ENCODE measurements at regions not wholly inside any gene's neighbourhood (a gene's known extent, or its start where the extent isn't known, plus 50 kb on each side); places are given as distances from the start of the nearest gene placed in this dataset.

GRCh38 chr13:65605396-65605795 is 1624.7 kb downstream of the PCDH9 start:
- DNase-seq (ENCODE audit: low read depth, low spot score), result no peak
- Histone ChIP-seq H3K4me2 (ENCODE audit: low read length) (no peak overlapping the region), H3K9ac (ENCODE audit: low read length) (no peak overlapping the region), H3K4me1 (ENCODE audit: control insufficient read depth in 1 of 2, insufficient read depth in 2 of 2, low read length in 2 of 2) (no peaks in the 10 kb centered on the region), H3K27me3 (ENCODE audit: insufficient read depth, low read length) (no peaks in the 10 kb centered on the region), H3K9me3 (ENCODE audit: control insufficient read depth in 1 of 2, insufficient read depth in 1 of 2, low read depth in 1 of 2, low read length in 2 of 2) (no peaks in the 10 kb centered on the region), H3K79me2 (ENCODE audit: insufficient read depth, low read length) (no peaks in the 10 kb centered on the region), H3K36me3 (ENCODE audit: control insufficient read depth in 1 of 2, insufficient read depth in 2 of 2, low read length in 2 of 2) (no peaks in the 10 kb centered on the region), H3K4me3 (replicated peaks in 1 of 2; ENCODE audit: low read depth in 1 of 2, low read length in 2 of 2) (no peak overlapping the region), H2AFZ (ENCODE audit: low read depth, low read length, poor library complexity, severe bottlenecking) (no peak overlapping the region), H4K20me1 (ENCODE audit: insufficient read depth) (no peaks in the 10 kb centered on the region), H3K9me2 (ENCODE audit: insufficient read depth) (no peaks in the 10 kb centered on the region), H3K27ac (ENCODE audit: low read depth, low read length) (no peak overlapping the region)
- BruUV-seq (replicated peaks), result no TSS peak
- RAD21 ChIA-PET (ENCODE audit: low non-redundant PET in 1 of 2, low total read pairs in 2 of 2, uncharacterized antibody in 2 of 2, unreplicated experiment in 2 of 2), result no interaction called here
- intact Hi-C loops (cut with micrococcal nuclease), result no loop called here
- POLR2A ChIA-PET, result no interaction called here
- CTCF ChIA-PET, result no interaction called here
- no peak for ATAC-seq
- no peak for TF ChIP-seq TCF7L2 (IDR thresholded peaks at IDR 0.05; ENCODE audit: borderline replicate concordance, extremely low read depth, insufficient read depth, insufficient read length)
- no peak for TF ChIP-seq RAD21 (IDR thresholded peaks at IDR 0.05; ENCODE audit: low read depth)
- no peak for TF ChIP-seq POLR2A (IDR thresholded peaks at IDR 0.05; ENCODE audit: borderline replicate concordance, extremely low read depth, insufficient read depth, insufficient read length)
- TF ChIP-seq FOSL1 (IDR thresholded peaks at IDR 0.05; ENCODE audit: low read depth), result no peak
- no peak for TF ChIP-seq ZBTB33 (IDR thresholded peaks at IDR 0.05; ENCODE audit: extremely low read depth, insufficient replicate concordance, low read length)
- TF ChIP-seq CBX3 (IDR thresholded peaks at IDR 0.05; ENCODE audit: low read depth), result no peak
- TF ChIP-seq CEBPB (IDR thresholded peaks at IDR 0.05; ENCODE audit: low read depth), result no peak
- TF ChIP-seq SRF (IDR thresholded peaks at IDR 0.05; ENCODE audit: low read depth), result no peak
- no peak for TF ChIP-seq SIN3A (IDR thresholded peaks at IDR 0.05; ENCODE audit: low read depth)
- TF ChIP-seq CTCF (IDR thresholded peaks at IDR 0.05 in 2 of 3, conservative IDR thresholded peaks at IDR 0.05 in 1 of 3; ENCODE audit: borderline replicate concordance in 1 of 3, insufficient read depth in 1 of 3, low read depth in 2 of 3, low read length in 2 of 3), result no peak

Measured in HCT116 (cell line).